Lower lobe of right lung (tissue), 2 donors: ENCODE measurements at regions not wholly inside any gene's neighbourhood (a gene's known extent, or its start where the extent isn't known, plus 50 kb on each side); places are given as distances from the start of the nearest gene placed in this dataset.

Experiments used
- ATAC-seq, 2 donors: fragments of 200-7000 bp; cut with Tn5 transposase; one replicate each; pipeline ENCODE4 v1.9.1; 2020 to 2022; ENCODE audit warnings: mild to moderate bottlenecking in 2 of 2, moderate library complexity in 2 of 2
- DNase-seq: peaks from one replicate; pipeline ENCODE4 v3.0.0-alpha.2; 2020
- H3K27ac ChIP-seq: fragments of 200-600 bp; one replicate; pipeline ENCODE4 v1.8.0; 2022
- H3K27me3 ChIP-seq: fragments of 200-600 bp; one replicate; pipeline ENCODE4 v1.8.0; 2022; ENCODE audit warnings: low read depth
- H3K36me3 ChIP-seq: fragments of 200-600 bp; one replicate; pipeline ENCODE4 v1.8.0; 2022; ENCODE audit warnings: mild to moderate bottlenecking
- H3K4me1 ChIP-seq: fragments of 200-600 bp; one replicate; pipeline ENCODE4 v1.8.0; 2022
- H3K4me3 ChIP-seq: fragments of 200-600 bp; one replicate; pipeline ENCODE4 v1.8.0; 2022; ENCODE audit warnings: mild to moderate bottlenecking
- H3K9me3 ChIP-seq: fragments of 200-600 bp; one replicate; pipeline ENCODE4 v1.8.0; 2022
- CTCF ChIP-seq: fragments of 200-600 bp; IDR thresholded peaks from one replicate; pipeline ENCODE4 v1.8.0; 2022; ENCODE audit warnings: antibody characterized with exemption, mild to moderate bottlenecking
- intact Hi-C: fragments of 100-400 bp; cut with DNase I; formaldehyde crosslinking; loops from one replicate; pipeline ENCODE4 v1.11.0; 2022
- donor health status: DM: no; HTN: yes; CAD: no; lungs with severe emphysema.

- Histone ChIP-seq H3K4me1 (no peaks in the 10 kb centered on the region), H3K27me3 (no peaks in the 10 kb centered on the region), H3K4me3 (no peak overlapping the region), H3K36me3 (no peaks in the 10 kb centered on the region), H3K9me3 (no peaks in the 10 kb centered on the region), H3K27ac (no peak overlapping the region)
- ATAC-seq = no peak
- no peak for DNase-seq
- no peak for TF ChIP-seq CTCF
- intact Hi-C loops = no loop called here
Observed at GRCh38 chr4:24243641-24244040, 340.7 kb downstream of the DHX15 start.

GRCh38 chr4:24241511-24241910 lies 342.8 kb downstream of the DHX15 start:
- no peak for ATAC-seq
- H3K27me3 ChIP-seq = no peaks in the 10 kb centered on the region
- no peak for DNase-seq
- H3K9me3 ChIP-seq = no peaks in the 10 kb centered on the region
- intact Hi-C loops = no loop called here
- TF ChIP-seq CTCF = no peak
- no peaks in the 10 kb centered on the region for H3K36me3 ChIP-seq
- no peak overlapping the region for H3K27ac ChIP-seq
- H3K4me3 ChIP-seq = no peak overlapping the region
- H3K4me1 ChIP-seq = no peaks in the 10 kb centered on the region

GRCh38 chr4:24240655-24241054 lies 343.7 kb downstream of the DHX15 start:
- H3K27me3 ChIP-seq = no peaks in the 10 kb centered on the region
- H3K4me1 ChIP-seq = no peaks in the 10 kb centered on the region
- DNase-seq (no peak), ATAC-seq (no peak)
- no peaks in the 10 kb centered on the region for H3K36me3 ChIP-seq
- no peak overlapping the region for H3K27ac ChIP-seq
- no peak overlapping the region for H3K4me3 ChIP-seq
- intact Hi-C loops = no loop called here
- no peak for TF ChIP-seq CTCF
- H3K9me3 ChIP-seq = no peaks in the 10 kb centered on the region

- intact Hi-C loops = no loop called here
Observed at GRCh38 chr4:24237709-24238108, 346.6 kb downstream of the DHX15 start.

GRCh38 chr4:24236532-24236931 lies 346.7 kb upstream of the PPARGC1A start:
- no peaks in the 10 kb centered on the region for H3K4me1 ChIP-seq
- H3K27ac ChIP-seq = no peak overlapping the region
- no peak for TF ChIP-seq CTCF
- no peaks in the 10 kb centered on the region for H3K9me3 ChIP-seq
- intact Hi-C loops = no loop called here
- H3K4me3 ChIP-seq = no peak overlapping the region
- no peaks in the 10 kb centered on the region for H3K36me3 ChIP-seq
- DNase-seq = no peak
- no peak for ATAC-seq
- no peaks in the 10 kb centered on the region for H3K27me3 ChIP-seq

More at GRCh38 chr4:24237709-24238108, 346.6 kb downstream of the DHX15 start:
- Histone ChIP-seq H3K9me3 (no peaks in the 10 kb centered on the region), H3K4me1 (no peaks in the 10 kb centered on the region), H3K36me3 (no peaks in the 10 kb centered on the region), H3K4me3 (no peak overlapping the region), H3K27ac (no peak overlapping the region), H3K27me3 (no peaks in the 10 kb centered on the region)
- DNase-seq (no peak), ATAC-seq (no peak)
- no peak for TF ChIP-seq CTCF

GRCh38 chr4:24236120-24236519 lies 346.3 kb upstream of the PPARGC1A start:
- intact Hi-C loops = no loop called here

More at GRCh38 chr4:24236120-24236519, 346.3 kb upstream of the PPARGC1A start:
- no peak for ATAC-seq
- no peak for DNase-seq
- TF ChIP-seq CTCF = no peak
- Histone ChIP-seq H3K27me3 (no peaks in the 10 kb centered on the region), H3K9me3 (no peaks in the 10 kb centered on the region), H3K4me1 (no peaks in the 10 kb centered on the region), H3K36me3 (no peaks in the 10 kb centered on the region), H3K27ac (no peak overlapping the region), H3K4me3 (no peak overlapping the region)
